Left ventricle myocardium inferior (tissue), 1 donor: ENCODE measurements at regions not wholly inside any gene's neighbourhood (a gene's known extent, or its start where the extent isn't known, plus 50 kb on each side); places are given as distances from the start of the nearest gene placed in this dataset.

Source experiments
- DNase-seq: peaks from one replicate; pipeline ENCODE4 v3.0.0-alpha.2; 2020
- H3K27ac ChIP-seq: fragments of 200-600 bp; replicated peaks from 2 replicates; pipeline ENCODE4 v1.8.0; 2021
- H3K27me3 ChIP-seq: fragments of 200-600 bp; 2 replicates; pipeline ENCODE4 v1.8.0; 2021; ENCODE audit warnings: low read depth
- H3K36me3 ChIP-seq: fragments of 200-600 bp; 2 replicates; pipeline ENCODE4 v1.8.0; 2021
- H3K4me1 ChIP-seq: fragments of 200-600 bp; 2 replicates; pipeline ENCODE4 v1.8.0; 2021
- H3K4me3 ChIP-seq: fragments of 200-600 bp; 2 replicates; pipeline ENCODE4 v1.8.0; 2021; ENCODE audit warnings: mild to moderate bottlenecking, moderate library complexity
- H3K9me3 ChIP-seq: fragments of 200-600 bp; replicated peaks from 2 replicates; pipeline ENCODE4 v1.8.0; 2021
- intact Hi-C: fragments of 100-400 bp; cut with micrococcal nuclease; formaldehyde crosslinking; loops from one replicate; pipeline ENCODE4 v1.11.0; 2022
- TF ChIP-seq, protein P1 (sequence below): fragments of 200-600 bp; IDR thresholded peaks from 2 replicates; pipeline ENCODE4 v1.8.0; 2021; ENCODE audit warnings: antibody characterized with exemption, mild to moderate bottlenecking, borderline replicate concordance
- donor health status: DM: no; HTN: yes; CAD: no; lungs with severe emphysema.

- DNase-seq, result no peak
- H3K4me1 ChIP-seq, result no peaks in the 10 kb centered on the region
- intact Hi-C loops, result no loop called here
- no peaks in the 10 kb centered on the region for H3K9me3 ChIP-seq
- H3K4me3 ChIP-seq, result no peak overlapping the region
- TF ChIP-seq, protein P1, sequence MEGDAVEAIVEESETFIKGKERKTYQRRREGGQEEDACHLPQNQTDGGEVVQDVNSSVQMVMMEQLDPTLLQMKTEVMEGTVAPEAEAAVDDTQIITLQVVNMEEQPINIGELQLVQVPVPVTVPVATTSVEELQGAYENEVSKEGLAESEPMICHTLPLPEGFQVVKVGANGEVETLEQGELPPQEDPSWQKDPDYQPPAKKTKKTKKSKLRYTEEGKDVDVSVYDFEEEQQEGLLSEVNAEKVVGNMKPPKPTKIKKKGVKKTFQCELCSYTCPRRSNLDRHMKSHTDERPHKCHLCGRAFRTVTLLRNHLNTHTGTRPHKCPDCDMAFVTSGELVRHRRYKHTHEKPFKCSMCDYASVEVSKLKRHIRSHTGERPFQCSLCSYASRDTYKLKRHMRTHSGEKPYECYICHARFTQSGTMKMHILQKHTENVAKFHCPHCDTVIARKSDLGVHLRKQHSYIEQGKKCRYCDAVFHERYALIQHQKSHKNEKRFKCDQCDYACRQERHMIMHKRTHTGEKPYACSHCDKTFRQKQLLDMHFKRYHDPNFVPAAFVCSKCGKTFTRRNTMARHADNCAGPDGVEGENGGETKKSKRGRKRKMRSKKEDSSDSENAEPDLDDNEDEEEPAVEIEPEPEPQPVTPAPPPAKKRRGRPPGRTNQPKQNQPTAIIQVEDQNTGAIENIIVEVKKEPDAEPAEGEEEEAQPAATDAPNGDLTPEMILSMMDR, result no peak
- peaks cover 8% of the 10 kb centered on the region for H3K27me3 ChIP-seq
- H3K27ac ChIP-seq, result no peak overlapping the region
- H3K36me3 ChIP-seq, result no peaks in the 10 kb centered on the region
Measured at GRCh38 chr5:6026766-6027406, 351.5 kb downstream of the MED10 start.

GRCh38 chr5:6019612-6020011 lies 358.7 kb downstream of the MED10 start:
- Histone ChIP-seq H3K27ac (no peak overlapping the region), H3K9me3 (no peaks in the 10 kb centered on the region), H3K36me3 (no peaks in the 10 kb centered on the region), H3K4me3 (no peak overlapping the region), H3K27me3 (no peaks in the 10 kb centered on the region), H3K4me1 (no peaks in the 10 kb centered on the region)
- no peak for DNase-seq
- TF ChIP-seq, protein P1, result no peak
- intact Hi-C loops, result no loop called here

- intact Hi-C loops, result no loop called here
- H3K9me3 ChIP-seq, result no peaks in the 10 kb centered on the region
Measured at GRCh38 chr5:6013506-6013905, 364.8 kb downstream of the MED10 start.

GRCh38 chr5:6011199-6011598 lies 367.1 kb downstream of the MED10 start:
- intact Hi-C loops, result no loop called here
- Histone ChIP-seq H3K4me3 (no peak overlapping the region), H3K9me3 (no peaks in the 10 kb centered on the region), H3K27ac (no peak overlapping the region), H3K27me3 (peaks cover 28% of the 10 kb centered on the region), H3K36me3 (no peaks in the 10 kb centered on the region), H3K4me1 (no peaks in the 10 kb centered on the region)
- DNase-seq, result no peak
- TF ChIP-seq, protein P1, result no peak

More at GRCh38 chr5:6013506-6013905, 364.8 kb downstream of the MED10 start:
- Histone ChIP-seq H3K27ac (no peak overlapping the region), H3K27me3 (peaks cover 13% of the 10 kb centered on the region), H3K4me1 (no peaks in the 10 kb centered on the region), H3K4me3 (no peak overlapping the region), H3K36me3 (no peaks in the 10 kb centered on the region)
- TF ChIP-seq, protein P1, result no peak
- no peak for DNase-seq

GRCh38 chr5:6006838-6007314 lies 371.5 kb downstream of the MED10 start:
- intact Hi-C loops, result no loop called here

More at GRCh38 chr5:6006838-6007314, 371.5 kb downstream of the MED10 start:
- no peaks in the 10 kb centered on the region for H3K4me1 ChIP-seq
- H3K4me3 ChIP-seq, result no peak overlapping the region
- no peaks in the 10 kb centered on the region for H3K36me3 ChIP-seq
- H3K27me3 ChIP-seq, result peaks cover 63% of the 10 kb centered on the region
- no peak for DNase-seq
- no peak overlapping the region for H3K27ac ChIP-seq
- TF ChIP-seq, protein P1, result no peak
- H3K9me3 ChIP-seq, result no peaks in the 10 kb centered on the region
